Neural cell (in vitro differentiated cells): ENCODE measurements at regions not wholly inside any gene's neighbourhood (a gene's known extent, or its start where the extent isn't known, plus 50 kb on each side); places are given as distances from the start of the nearest gene placed in this dataset.

Experiments
- EZH2 ChIP-seq: fragments of 200-600, 300-800 bp; shearing (Covaris generic), sonication (generic); IDR thresholded peaks from 2 replicates; pipeline ENCODE4 v1.6.1; 2014; ENCODE audit warnings: antibody characterized with exemption, low read length, borderline replicate concordance, mild to moderate bottlenecking; ENCODE audit not compliant: insufficient read depth, poor library complexity, severe bottlenecking
- MXI1 ChIP-seq: fragments of 450-650 bp; conservative IDR thresholded peaks from 2 replicates; pipeline ENCODE4 v1.6.1; 2014; ENCODE audit warnings: antibody characterized with exemption, mild to moderate bottlenecking; ENCODE audit not compliant: poor library complexity, severe bottlenecking
- POLR2AphosphoS5 ChIP-seq: IDR thresholded peaks from 2 replicates; pipeline ENCODE4 v1.6.1; 2012
- TAF1 ChIP-seq: IDR thresholded peaks from 2 replicates; pipeline ENCODE4 v1.6.1; 2012; ENCODE audit warnings: low read depth
- TF ChIP-seq, protein P1 (sequence below): fragments of 450-650 bp; IDR thresholded peaks from 2 replicates; pipeline ENCODE4 v1.5.1; 2014; ENCODE audit warnings: antibody characterized with exemption, mild to moderate bottlenecking, moderate library complexity; ENCODE audit not compliant: poor library complexity, severe bottlenecking
- TF ChIP-seq, protein P2 (sequence below): IDR thresholded peaks from 2 replicates; pipeline ENCODE4 v1.6.1; 2012; ENCODE audit warnings: borderline replicate concordance

DNA sequence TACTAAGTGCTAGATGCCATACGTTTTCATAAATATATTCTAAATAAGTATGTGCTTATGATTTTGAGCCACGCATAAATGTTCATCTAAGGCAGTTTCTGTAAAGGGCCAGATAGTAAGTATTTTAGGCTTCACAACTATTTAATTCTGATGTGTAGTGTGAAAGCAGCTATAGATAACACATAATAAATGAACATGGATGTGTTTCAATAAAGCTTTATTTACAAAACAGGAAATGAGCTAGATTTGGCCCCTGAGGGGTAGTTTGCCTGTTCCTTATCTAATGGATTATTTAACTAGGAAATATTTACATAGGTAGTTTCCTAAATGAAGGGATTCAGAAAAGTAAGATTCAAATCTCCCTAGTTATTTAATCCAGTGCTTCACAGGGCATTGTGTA, 557.6 kb upstream of the PKN2 start:
- TF ChIP-seq, protein P1, sequence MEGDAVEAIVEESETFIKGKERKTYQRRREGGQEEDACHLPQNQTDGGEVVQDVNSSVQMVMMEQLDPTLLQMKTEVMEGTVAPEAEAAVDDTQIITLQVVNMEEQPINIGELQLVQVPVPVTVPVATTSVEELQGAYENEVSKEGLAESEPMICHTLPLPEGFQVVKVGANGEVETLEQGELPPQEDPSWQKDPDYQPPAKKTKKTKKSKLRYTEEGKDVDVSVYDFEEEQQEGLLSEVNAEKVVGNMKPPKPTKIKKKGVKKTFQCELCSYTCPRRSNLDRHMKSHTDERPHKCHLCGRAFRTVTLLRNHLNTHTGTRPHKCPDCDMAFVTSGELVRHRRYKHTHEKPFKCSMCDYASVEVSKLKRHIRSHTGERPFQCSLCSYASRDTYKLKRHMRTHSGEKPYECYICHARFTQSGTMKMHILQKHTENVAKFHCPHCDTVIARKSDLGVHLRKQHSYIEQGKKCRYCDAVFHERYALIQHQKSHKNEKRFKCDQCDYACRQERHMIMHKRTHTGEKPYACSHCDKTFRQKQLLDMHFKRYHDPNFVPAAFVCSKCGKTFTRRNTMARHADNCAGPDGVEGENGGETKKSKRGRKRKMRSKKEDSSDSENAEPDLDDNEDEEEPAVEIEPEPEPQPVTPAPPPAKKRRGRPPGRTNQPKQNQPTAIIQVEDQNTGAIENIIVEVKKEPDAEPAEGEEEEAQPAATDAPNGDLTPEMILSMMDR: no peak
- TF ChIP-seq TAF1: no peak
- no peak for TF ChIP-seq EZH2
- TF ChIP-seq POLR2AphosphoS5: no peak
- no peak for TF ChIP-seq MXI1
- TF ChIP-seq, protein P2, sequence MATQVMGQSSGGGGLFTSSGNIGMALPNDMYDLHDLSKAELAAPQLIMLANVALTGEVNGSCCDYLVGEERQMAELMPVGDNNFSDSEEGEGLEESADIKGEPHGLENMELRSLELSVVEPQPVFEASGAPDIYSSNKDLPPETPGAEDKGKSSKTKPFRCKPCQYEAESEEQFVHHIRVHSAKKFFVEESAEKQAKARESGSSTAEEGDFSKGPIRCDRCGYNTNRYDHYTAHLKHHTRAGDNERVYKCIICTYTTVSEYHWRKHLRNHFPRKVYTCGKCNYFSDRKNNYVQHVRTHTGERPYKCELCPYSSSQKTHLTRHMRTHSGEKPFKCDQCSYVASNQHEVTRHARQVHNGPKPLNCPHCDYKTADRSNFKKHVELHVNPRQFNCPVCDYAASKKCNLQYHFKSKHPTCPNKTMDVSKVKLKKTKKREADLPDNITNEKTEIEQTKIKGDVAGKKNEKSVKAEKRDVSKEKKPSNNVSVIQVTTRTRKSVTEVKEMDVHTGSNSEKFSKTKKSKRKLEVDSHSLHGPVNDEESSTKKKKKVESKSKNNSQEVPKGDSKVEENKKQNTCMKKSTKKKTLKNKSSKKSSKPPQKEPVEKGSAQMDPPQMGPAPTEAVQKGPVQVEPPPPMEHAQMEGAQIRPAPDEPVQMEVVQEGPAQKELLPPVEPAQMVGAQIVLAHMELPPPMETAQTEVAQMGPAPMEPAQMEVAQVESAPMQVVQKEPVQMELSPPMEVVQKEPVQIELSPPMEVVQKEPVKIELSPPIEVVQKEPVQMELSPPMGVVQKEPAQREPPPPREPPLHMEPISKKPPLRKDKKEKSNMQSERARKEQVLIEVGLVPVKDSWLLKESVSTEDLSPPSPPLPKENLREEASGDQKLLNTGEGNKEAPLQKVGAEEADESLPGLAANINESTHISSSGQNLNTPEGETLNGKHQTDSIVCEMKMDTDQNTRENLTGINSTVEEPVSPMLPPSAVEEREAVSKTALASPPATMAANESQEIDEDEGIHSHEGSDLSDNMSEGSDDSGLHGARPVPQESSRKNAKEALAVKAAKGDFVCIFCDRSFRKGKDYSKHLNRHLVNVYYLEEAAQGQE: no peak
